PC-3 (cell line): ENCODE measurements at regions not wholly inside any gene's neighbourhood (a gene's known extent, or its start where the extent isn't known, plus 50 kb on each side); places are given as distances from the start of the nearest gene placed in this dataset.

Experiments used
- ATAC-seq: fragments of 200-7000 bp; cut with Tn5 transposase; 2 replicates; pipeline ENCODE4 v1.9.1; 2020; ENCODE audit warnings: mild to moderate bottlenecking, moderate library complexity
- BruUV-seq: library from RNA; stranded (reverse); fragments of 400-500 nt; replicated peaks from 2 replicates; lab custom pipeline; 2021; lab: Mats Ljungman, UMichigan
- CTCF ChIA-PET: fragments of 300-600 bp; sonication (Branson Sonifier 250); formaldehyde crosslinking; loops from one replicate; lab custom pipeline; 2022; ENCODE audit warnings: antibody characterized with exemption; lab: Charles Lee
- POLR2A ChIA-PET: fragments of 300-600 bp; sonication (Branson Sonifier 250); formaldehyde crosslinking; loops from one replicate; lab custom pipeline; 2022; ENCODE audit warnings: antibody characterized with exemption; ENCODE audit not compliant: unreplicated experiment; lab: Charles Lee
- DNase-seq: peaks from one replicate; pipeline ENCODE4 v3.0.0-alpha.2; 2015
- H2AFZ ChIP-seq: fragments of 300-600 bp; sonication (generic); 2 replicates; pipeline ENCODE4 v1.6.0; 2016; ENCODE audit warnings: antibody characterized with exemption, low read length
- H3F3A ChIP-seq: fragments of 300-600 bp; sonication (generic); one replicate; pipeline ENCODE4 v1.6.0; 2017; ENCODE audit warnings: antibody characterized with exemption, low read length, control low read depth, mild to moderate bottlenecking; ENCODE audit not compliant: unreplicated experiment
- H3K27ac ChIP-seq: fragments of 300-600 bp; sonication (generic); 2 replicates; pipeline ENCODE4 v1.5.1; 2016; ENCODE audit warnings: mild to moderate bottlenecking, low read length
- H3K27me3 ChIP-seq: fragments of 300-600 bp; sonication (generic); 2 replicates; pipeline ENCODE4 v1.6.1; 2016; ENCODE audit warnings: low read length, mixed read lengths
- H3K36me3 ChIP-seq: fragments of 300-600 bp; sonication (generic); 2 replicates; pipeline ENCODE4 v1.6.1; 2016; ENCODE audit warnings: low read depth, mixed run types, low read length, mixed read lengths
- H3K4me1 ChIP-seq: fragments of 300-600 bp; sonication (generic); 2 replicates; pipeline ENCODE4 v1.5.1; 2016; ENCODE audit warnings: low read length; ENCODE audit not compliant: insufficient read depth
- H3K4me2 ChIP-seq: fragments of 300-600 bp; sonication (generic); 2 replicates; pipeline ENCODE4 v1.6.0; 2016; ENCODE audit warnings: low read length
- H3K4me3 ChIP-seq: fragments of 300-600 bp; sonication (generic); 2 replicates; pipeline ENCODE4 v1.5.1; 2016; ENCODE audit warnings: mild to moderate bottlenecking, low read length, mixed read lengths
- H3K79me2 ChIP-seq: fragments of 300-600 bp; sonication (generic); 2 replicates; pipeline ENCODE4 v1.6.1; 2017; ENCODE audit warnings: low read length, mixed read lengths
- H3K9ac ChIP-seq: fragments of 300-600 bp; sonication (generic); 2 replicates; pipeline ENCODE4 v1.6.0; 2016; ENCODE audit warnings: mild to moderate bottlenecking, low read length
- H3K9me2 ChIP-seq: fragments of 300-600 bp; sonication (generic); replicated peaks from 2 replicates; pipeline ENCODE4 v1.6.1; 2016; ENCODE audit warnings: mixed run types, low read length, mixed read lengths
- H3K9me3 ChIP-seq: fragments of 300-600 bp; sonication (generic); 2 replicates; pipeline ENCODE4 v1.6.1; 2016; ENCODE audit warnings: low read length, mixed read lengths
- H4K20me1 ChIP-seq: fragments of 300-600 bp; sonication (generic); 2 replicates; pipeline ENCODE4 v1.6.1; 2016; ENCODE audit warnings: low read length, mixed read lengths
- EZH2 ChIP-seq: fragments of 300-600 bp; sonication (generic); IDR thresholded peaks from one replicate; pipeline ENCODE4 v1.6.1; 2017; ENCODE audit warnings: antibody characterized with exemption, mild to moderate bottlenecking, low read length; ENCODE audit not compliant: unreplicated experiment
- EZH2phosphoT487 ChIP-seq: fragments of 300-600 bp; sonication (generic); IDR thresholded peaks from 2 replicates; pipeline ENCODE4 v1.6.1; 2018; ENCODE audit warnings: mild to moderate bottlenecking, antibody characterized with exemption, low read length, borderline replicate concordance
- intact Hi-C: fragments of 100-400 bp; cut with micrococcal nuclease; formaldehyde crosslinking; loops from 2 replicates; pipeline ENCODE4 v1.9.0; 2023
- TF ChIP-seq, protein P1 (sequence below): fragments of 300-600 bp; sonication (generic); conservative IDR thresholded peaks from 2 replicates; pipeline ENCODE4 v1.5.1; 2017; ENCODE audit warnings: antibody characterized with exemption, low read depth, mild to moderate bottlenecking, low read length

DNA sequence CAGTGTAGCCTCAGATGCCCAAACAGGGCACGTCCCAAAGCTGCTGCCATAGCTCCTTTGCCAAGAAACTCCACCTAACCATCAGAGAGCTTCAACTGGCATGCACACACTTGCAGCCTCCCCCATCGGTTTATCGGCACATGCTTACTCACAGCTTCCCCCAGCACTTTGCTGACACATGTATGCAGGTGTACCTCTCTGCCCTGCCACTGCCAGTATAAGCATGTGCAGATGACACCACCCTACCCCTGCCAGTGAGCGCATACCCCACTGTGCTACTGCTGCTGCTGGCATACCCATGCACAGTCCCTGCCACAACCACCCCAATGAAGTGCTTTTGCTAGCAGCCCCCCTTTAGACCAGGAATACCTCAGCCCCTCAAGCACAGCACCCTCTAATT is 1231.0 kb downstream of the DSC3 start:
- CTCF ChIA-PET, result no interaction called here

DNA sequence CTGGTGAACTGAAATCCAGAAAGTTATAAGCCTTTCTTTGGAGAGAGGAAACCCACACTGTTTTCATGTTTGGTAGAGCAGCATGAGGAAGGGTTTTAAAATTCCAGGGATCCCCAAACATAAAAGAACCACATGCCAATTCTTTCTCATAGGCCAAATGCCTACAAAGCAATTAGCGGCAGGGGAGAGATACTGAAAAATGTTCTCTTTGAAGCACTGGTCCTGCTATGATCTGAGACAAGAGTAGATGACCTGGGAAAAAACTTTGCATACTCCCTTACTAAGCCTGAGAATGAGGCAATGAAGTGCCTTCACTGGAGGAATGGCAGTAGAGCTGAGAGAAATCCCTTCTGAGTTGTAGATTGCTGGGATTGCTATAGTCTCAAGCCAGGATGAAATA is 1261.7 kb downstream of the DSC3 start:
- H3K9me3 ChIP-seq, result no peaks in the 10 kb centered on the region
- CTCF ChIA-PET, result no interaction called here
- H3K4me2 ChIP-seq, result no peak overlapping the region
- POLR2A ChIA-PET, result no interaction called here
- H3K9ac ChIP-seq, result no peak overlapping the region
- no peak overlapping the region for H3K27ac ChIP-seq
- H3K79me2 ChIP-seq, result no peaks in the 10 kb centered on the region
- DNase-seq (no peak), ATAC-seq (no peak)
- intact Hi-C loops, result no loop called here
- no TSS peak for BruUV-seq
- no peaks in the 10 kb centered on the region for H3F3A ChIP-seq
- H2AFZ ChIP-seq, result no peak overlapping the region
- TF ChIP-seq EZH2, result no peak
- TF ChIP-seq, protein P1, sequence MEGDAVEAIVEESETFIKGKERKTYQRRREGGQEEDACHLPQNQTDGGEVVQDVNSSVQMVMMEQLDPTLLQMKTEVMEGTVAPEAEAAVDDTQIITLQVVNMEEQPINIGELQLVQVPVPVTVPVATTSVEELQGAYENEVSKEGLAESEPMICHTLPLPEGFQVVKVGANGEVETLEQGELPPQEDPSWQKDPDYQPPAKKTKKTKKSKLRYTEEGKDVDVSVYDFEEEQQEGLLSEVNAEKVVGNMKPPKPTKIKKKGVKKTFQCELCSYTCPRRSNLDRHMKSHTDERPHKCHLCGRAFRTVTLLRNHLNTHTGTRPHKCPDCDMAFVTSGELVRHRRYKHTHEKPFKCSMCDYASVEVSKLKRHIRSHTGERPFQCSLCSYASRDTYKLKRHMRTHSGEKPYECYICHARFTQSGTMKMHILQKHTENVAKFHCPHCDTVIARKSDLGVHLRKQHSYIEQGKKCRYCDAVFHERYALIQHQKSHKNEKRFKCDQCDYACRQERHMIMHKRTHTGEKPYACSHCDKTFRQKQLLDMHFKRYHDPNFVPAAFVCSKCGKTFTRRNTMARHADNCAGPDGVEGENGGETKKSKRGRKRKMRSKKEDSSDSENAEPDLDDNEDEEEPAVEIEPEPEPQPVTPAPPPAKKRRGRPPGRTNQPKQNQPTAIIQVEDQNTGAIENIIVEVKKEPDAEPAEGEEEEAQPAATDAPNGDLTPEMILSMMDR, result no peak
- TF ChIP-seq EZH2phosphoT487, result no peak
- H3K9me2 ChIP-seq, result no peaks in the 10 kb centered on the region
- H4K20me1 ChIP-seq, result no peaks in the 10 kb centered on the region
- no peaks in the 10 kb centered on the region for H3K36me3 ChIP-seq
- H3K4me1 ChIP-seq, result no peaks in the 10 kb centered on the region
- no peak overlapping the region for H3K4me3 ChIP-seq
- H3K27me3 ChIP-seq, result no peaks in the 10 kb centered on the region

More for the DNA sequence above, 1231.0 kb downstream of the DSC3 start:
- no peaks in the 10 kb centered on the region for H3K9me3 ChIP-seq
- no peaks in the 10 kb centered on the region for H3K27me3 ChIP-seq
- no peaks in the 10 kb centered on the region for H4K20me1 ChIP-seq
- no peak overlapping the region for H3K4me3 ChIP-seq
- H3F3A ChIP-seq, result no peaks in the 10 kb centered on the region
- no peak overlapping the region for H2AFZ ChIP-seq
- DNase-seq, result no peak
- no peak overlapping the region for H3K4me2 ChIP-seq
- POLR2A ChIA-PET, result no interaction called here
- intact Hi-C loops, result no loop called here
- H3K36me3 ChIP-seq, result no peaks in the 10 kb centered on the region
- no peak overlapping the region for H3K27ac ChIP-seq
- H3K79me2 ChIP-seq, result no peaks in the 10 kb centered on the region
- H3K9ac ChIP-seq, result no peak overlapping the region
- H3K4me1 ChIP-seq, result no peaks in the 10 kb centered on the region
- no peak for ATAC-seq
- H3K9me2 ChIP-seq, result no peaks in the 10 kb centered on the region
- no peak for TF ChIP-seq EZH2
- no peak for TF ChIP-seq EZH2phosphoT487
- TF ChIP-seq, protein P1, result no peak
- BruUV-seq, result no TSS peak

DNA sequence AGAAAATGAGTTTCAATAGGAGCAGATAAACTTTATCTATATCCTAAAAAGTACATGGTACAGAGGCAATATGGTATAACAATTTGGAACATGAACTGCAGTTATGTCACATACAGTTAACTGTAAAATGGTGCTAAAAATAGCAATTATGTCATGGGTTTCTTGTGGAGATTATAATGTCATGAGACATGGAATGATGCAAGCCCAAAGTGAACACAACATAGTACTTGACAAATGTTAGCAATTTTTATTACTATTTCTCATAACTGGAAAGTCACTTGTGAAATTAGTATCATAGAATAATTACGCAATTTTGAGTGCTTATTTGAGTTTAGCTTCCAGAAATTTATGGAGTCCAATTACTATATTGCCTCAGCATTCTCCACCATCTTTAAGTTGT is 1263.4 kb downstream of the DSC3 start:
- TF ChIP-seq EZH2, result no peak
- TF ChIP-seq, protein P1, result no peak
- no peak for TF ChIP-seq EZH2phosphoT487
- no peak for ATAC-seq

More for the DNA sequence above, 1263.4 kb downstream of the DSC3 start:
- BruUV-seq, result no TSS peak
- Histone ChIP-seq H3K9me3 (no peaks in the 10 kb centered on the region), H3K4me3 (no peak overlapping the region), H3K4me2 (no peak overlapping the region), H3K27me3 (no peaks in the 10 kb centered on the region), H4K20me1 (no peaks in the 10 kb centered on the region), H3K79me2 (no peaks in the 10 kb centered on the region), H3K27ac (no peak overlapping the region), H3K9ac (no peak overlapping the region), H3F3A (no peaks in the 10 kb centered on the region), H3K36me3 (no peaks in the 10 kb centered on the region), H2AFZ (no peak overlapping the region), H3K4me1 (no peaks in the 10 kb centered on the region), H3K9me2 (no peaks in the 10 kb centered on the region)
- ChIA-PET CTCF (no interaction called here), POLR2A (no interaction called here)
- intact Hi-C loops, result no loop called here
- no peak for DNase-seq
